ENCODE measurements at regions not wholly inside any gene's neighbourhood (a gene's known extent, or its start where the extent isn't known, plus 50 kb on each side); places are given as distances from the start of the nearest gene placed in this dataset.

GRCh38 chr12:92528097-92528496 is 174.7 kb upstream of the PLEKHG7 start:
- no peak for TF ChIP-seq EZH2 (IDR thresholded peaks at IDR 0.05)
- no peak for TF ChIP-seq POLR2AphosphoS5 (IDR thresholded peaks at IDR 0.05; ENCODE audit: borderline replicate concordance, low read depth, low read length)
